DMS53 treated with DMSO at 0.1 percent for 48 hours (cell line): ENCODE measurements at regions not wholly inside any gene's neighbourhood (a gene's known extent, or its start where the extent isn't known, plus 50 kb on each side); places are given as distances from the start of the nearest gene placed in this dataset.

ENCODE experiments used
- DNase-seq: peaks from one replicate; lab custom pipeline; 2025; ENCODE audit not compliant: unreplicated experiment; lab: John Stamatoyannopoulos, UW

DNA sequence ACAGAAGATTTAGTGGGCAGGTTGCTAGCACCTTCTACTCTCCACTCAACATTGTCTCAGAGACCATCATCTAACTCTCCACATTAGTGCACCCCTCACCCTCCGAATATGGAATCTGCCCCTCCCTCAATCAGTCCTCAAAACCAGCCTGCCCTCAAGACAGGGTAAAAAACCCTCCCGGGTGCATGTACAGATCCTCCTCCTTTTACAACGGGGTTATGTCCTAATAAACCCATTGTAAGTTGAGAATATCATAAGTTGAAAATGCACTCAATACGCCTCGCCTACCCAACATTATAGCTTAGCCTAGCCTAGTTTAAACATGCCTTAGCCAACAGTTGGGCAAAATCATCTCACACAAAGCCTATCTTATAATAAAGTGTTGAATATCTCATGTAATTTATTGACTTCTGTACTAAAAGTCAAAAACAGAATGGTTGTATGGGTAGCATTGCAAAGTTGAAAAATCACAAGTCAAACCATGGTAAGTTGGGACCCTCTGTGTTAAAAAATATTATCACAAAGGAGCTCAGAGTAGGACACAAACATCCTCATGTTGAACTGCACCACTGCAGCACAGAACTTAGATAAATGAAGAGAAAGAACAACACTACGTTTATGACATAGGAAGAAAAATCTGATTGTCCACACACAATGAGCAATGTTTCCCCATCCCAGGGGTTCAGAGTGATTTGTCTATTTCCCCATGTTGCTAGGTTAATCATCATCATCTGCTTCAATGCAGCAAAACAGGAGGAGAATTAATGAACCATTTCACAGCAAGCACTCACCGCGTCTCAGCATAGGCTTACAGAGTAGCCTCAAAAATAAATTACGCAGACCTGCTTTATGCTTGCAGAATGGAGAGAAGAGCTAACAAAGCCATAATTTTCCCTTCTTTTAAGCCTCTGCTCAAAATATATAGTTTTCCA, 184.1 kb upstream of the ARL4C start:
- DNase-seq = no peak

DNA sequence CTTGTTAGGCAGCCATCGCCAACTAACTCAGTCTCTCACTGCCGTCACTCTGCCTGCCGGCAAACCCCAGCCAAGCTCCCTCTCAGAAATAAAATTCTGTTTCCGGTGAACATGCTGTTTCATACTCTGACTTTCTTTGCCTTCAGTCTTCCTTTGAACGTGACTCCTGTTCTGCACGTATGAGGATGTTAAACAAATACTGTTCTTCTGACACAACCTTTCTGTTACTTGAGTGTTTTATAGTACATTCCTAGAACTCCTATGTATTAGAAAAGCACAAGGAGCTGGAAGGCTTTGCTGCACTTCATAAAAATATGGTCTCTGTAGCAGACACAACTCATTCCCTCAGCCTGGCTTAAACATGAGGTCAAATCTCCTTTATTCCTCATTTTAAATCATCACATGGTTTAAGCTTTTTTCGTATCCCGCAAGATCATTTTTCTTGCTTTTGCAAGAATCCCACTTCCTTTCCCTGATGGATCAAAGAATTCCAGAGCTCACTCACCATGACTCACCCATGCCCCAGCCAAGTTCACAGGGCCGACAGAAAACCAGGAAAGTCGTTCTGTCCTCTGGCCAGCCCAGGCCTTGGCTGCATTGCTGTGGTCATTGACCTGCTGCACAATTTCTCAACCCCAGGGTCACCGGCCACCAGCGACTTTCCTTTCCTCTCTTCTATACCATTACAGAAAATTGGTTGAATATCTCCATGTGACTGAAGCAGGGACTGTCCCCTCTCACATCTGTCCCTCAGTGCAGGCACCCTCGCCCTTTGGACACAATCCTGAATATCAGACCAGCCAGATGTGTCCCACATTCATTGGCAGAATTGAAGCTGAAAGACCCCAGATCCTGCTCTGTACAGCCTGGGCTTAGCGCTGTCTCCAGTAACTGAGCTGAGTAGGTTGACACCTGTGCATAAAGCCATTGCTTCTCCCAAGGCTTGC, 183.1 kb upstream of the ARL4C start:
- DNase-seq = no peak

GRCh38 chr2:234679301-234679740, 182.4 kb upstream of the ARL4C start:
- DNase-seq = no peak

DNA sequence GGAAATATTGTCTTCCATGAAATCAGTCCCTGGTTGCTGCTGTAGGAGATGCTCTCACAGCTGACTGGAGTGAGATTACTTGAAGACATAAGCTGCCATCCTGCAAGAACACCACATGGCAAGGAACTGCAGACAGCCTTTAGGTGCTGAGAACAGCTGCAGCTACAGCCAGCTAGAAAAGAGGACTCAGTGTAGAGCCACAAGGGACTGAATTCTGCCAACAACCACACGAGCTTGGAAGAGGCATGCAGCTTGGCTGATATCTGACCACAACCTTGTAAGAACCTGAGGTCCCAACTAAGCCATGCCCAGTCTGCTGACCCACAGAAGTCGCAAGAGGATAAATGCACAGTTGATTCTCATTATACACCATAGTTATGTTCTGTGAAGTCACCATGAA, 181.8 kb upstream of the ARL4C start:
- DNase-seq = no peak

- peak; percentile 5 for DNase-seq
Measured at GRCh38 chr2:234677758-234678538, 181.1 kb upstream of the ARL4C start.

- no peak for DNase-seq
Measured at GRCh38 chr2:234676783-234677450, 180.0 kb upstream of the ARL4C start.

- peak; percentile 81 for DNase-seq
Measured at GRCh38 chr2:234676109-234676782, 179.4 kb upstream of the ARL4C start.

GRCh38 chr2:234674781-234675201, 177.9 kb upstream of the ARL4C start:
- DNase-seq = no peak

GRCh38 chr2:234673961-234674759, 177.3 kb upstream of the ARL4C start:
- no peak for DNase-seq

- DNase-seq = no peak
Measured at GRCh38 chr2:234673501-234673900, 176.6 kb upstream of the ARL4C start.

DNA sequence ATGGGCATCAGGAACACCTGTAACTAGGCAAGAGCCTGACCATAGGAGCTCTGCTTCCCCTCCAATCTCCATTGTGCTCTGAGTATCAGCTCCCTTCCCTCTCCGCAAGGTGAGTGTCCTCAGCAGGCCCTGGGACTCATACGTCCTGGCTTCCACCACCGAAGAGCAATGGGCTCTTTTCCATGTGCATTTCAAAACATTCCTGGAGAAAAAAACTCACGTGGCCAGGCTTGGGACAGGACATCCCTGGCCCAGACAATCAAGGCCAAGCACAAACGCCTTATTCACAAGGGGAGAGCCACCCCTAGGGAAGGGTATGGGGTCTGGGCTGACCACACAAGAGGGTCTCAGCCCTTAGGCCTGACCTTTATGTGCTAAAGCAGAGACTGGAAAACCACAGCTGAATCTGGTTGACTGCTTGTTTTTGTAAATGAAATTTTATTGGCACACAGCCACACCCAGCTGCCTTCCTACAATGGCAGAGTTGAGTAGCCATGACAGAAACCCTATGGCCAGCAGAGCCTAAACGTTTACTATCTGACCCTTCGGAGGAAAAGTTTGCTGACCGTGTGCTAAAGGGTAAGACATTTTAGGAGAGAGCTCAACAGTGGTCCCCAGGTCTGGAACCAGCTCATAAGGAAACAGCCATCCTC, 175.7 kb upstream of the ARL4C start:
- DNase-seq = no peak

GRCh38 chr2:234671716-234672115, 174.8 kb upstream of the ARL4C start:
- no peak for DNase-seq

DNA sequence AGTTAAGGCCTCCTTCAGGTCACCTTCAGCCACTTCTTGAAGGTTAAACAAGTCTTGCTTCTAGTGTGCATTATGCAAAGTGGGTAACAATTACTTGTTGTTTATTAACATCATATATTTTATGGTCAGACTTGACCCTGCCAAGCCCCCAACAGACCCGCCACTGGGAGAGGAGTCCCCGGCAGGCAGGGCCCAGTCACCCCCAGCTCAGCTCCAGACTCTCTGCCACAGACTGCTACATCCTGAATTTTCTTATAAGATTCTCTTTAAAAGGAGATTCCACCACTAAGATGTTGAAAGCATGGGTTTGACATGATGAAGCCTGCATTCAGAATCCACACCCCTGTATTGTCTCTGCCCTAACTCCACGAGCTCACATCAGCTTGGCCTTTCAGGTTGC, 174.3 kb upstream of the ARL4C start:
- no peak for DNase-seq

GRCh38 chr2:234670806-234671205, 173.9 kb upstream of the ARL4C start:
- no peak for DNase-seq

DNA sequence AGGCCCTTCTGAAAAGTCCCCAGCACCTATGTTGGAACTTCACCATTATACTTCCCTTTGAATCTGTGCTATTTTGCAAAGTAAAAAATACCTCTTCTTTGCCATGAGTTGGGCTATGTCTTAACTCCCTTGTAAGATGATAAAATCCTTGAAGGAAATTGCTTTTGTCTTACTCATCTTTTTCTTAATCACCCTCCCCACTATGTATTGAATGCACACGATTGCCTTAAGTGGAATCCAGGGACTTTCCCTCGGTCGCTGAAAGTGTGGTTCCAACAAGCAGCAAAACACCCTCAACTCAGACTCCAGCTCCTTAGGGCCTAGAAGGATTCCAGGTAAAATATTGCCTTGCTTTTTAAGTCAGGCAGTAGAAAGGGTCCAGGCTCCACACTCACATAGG, 173.2 kb upstream of the ARL4C start:
- DNase-seq = no peak

DNA sequence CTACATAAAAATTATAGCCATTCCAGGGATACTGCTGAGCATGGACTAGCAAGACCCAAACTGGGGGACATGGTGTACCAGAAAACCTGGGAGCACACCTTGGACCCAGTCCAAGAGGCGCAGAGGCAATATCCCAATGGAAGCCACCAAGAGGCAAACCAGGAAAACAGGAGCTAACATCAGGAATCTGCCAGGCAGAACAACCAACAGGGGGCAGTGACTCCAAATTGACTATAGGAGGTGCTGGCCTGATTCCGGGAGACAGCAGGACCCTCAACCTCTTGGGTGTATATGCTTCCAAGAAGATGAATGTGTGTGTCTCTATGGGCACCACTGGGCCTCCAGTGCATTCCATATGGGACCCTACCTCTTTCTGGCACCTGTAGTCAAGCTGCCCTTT, 172.7 kb upstream of the ARL4C start:
- DNase-seq = no peak

- no peak for DNase-seq
Measured at GRCh38 chr2:234669001-234669400, 172.1 kb upstream of the ARL4C start.

DNA sequence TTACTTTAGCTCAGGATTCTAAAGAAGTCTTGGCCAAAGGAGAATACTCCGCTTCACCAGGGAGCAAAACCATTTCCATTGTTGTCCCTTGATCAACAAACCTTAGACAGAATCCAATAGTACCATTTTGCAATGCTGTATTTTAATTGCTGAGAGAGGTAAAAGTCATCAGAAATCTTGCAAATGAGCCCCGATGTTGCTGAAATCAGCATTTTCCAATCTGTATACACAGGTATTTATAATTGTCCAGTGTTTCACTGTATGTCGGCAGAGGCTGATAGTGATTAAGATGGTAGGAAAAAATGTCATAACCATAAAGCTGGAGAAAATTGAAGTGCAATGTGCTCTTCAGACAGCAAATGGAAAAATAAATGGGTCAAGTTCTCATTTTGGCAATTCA, 170.0 kb upstream of the ARL4C start:
- DNase-seq = no peak

DNA sequence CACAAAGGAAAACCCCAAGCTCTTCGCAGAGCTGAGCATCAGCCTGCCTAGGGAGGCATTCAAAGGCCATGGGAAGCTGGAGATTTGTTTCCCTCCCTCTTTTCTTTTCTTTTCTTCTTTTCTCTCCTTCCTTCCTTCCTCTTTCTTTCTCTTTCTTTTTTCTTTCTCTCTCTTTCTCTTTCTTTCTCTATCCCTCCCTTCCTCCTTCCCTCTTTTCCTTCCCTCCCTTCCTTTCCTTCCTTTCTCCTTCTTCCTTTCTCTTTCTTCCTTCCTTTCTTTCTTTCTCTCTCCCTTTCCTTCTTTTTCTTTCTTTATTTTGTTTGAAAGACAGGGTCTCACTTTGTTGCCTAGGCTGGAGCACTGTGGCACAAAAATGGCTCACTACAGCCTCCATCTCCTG, 168.4 kb upstream of the ARL4C start:
- no peak for DNase-seq
